GM11168 (cell line): ENCODE measurements at regions not wholly inside any gene's neighbourhood (a gene's known extent, or its start where the extent isn't known, plus 50 kb on each side); places are given as distances from the start of the nearest gene placed in this dataset.

Experiments
- in situ Hi-C: fragments of 300-500 bp; cut with MboI; formaldehyde crosslinking; loops from one replicate; pipeline ENCODE4 v1.12.0; 2022; ENCODE audit warnings: low sequenced_read_pairs; ENCODE audit not compliant: unreplicated experiment

DNA sequence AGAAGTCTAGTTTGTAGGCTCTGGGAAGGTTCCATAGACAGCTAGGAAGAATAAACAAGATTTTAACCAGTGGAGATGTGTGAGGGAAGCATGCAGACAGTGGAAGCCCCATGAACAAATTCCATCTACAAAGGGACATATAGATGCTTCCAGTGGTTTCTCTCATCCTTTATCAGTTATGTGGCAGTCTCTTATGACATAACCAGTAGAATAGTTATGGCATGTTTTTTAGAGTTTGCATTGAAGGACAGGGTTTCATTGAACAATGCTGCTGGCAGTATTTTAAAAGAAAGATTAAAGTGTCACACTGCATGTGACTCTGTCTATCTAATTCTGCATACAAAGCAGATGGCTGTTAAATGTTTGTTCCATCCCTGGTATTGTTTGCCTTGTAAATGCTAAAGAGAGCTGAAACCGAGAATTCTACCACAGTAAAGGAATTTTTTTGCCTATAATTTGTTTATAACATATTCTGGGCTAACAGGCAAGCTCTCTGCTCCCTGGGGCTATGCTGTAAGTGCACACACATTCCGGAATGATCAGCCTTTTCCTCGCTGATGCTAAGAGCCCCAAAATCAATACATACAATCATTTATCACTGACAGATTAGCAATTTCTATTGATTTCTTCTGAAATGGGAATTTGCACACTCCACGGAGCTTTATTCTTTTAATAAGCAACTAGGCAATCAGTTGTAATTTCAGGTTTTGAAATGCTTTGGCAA lies 76.8 kb upstream of the PELI1 start:
- in situ Hi-C loops = no loop called here

- in situ Hi-C loops = no loop called here
Observed at GRCh38 chr2:64221935-64222334, 77.7 kb upstream of the PELI1 start.

- in situ Hi-C loops = no loop called here
Observed at GRCh38 chr2:64222351-64222750, 78.1 kb upstream of the PELI1 start.

DNA sequence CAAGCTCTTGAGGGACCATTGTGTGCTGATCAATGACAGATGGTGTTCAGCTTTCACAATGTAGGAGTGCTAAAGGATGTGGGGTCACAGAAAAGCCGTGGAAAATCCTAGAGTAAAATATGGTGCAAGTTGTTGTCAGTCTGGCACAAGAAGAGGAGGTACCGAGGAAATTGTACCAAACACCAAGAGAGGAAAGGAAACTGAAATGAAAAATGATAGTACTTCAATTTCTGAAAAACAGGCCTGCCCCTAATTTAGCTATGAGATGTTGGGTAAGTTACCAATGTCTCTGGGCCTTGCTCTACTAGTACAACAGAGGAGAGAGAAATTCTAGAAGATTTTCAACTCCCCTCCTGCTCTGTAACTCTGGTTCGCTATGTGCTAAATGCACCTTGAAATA lies 78.8 kb upstream of the PELI1 start:
- in situ Hi-C loops = no loop called here

- in situ Hi-C loops = no loop called here
Observed at GRCh38 chr2:64225491-64225890, 81.3 kb upstream of the PELI1 start.

GRCh38 chr2:64226611-64227010 lies 82.4 kb upstream of the PELI1 start:
- in situ Hi-C loops = no loop called here

DNA sequence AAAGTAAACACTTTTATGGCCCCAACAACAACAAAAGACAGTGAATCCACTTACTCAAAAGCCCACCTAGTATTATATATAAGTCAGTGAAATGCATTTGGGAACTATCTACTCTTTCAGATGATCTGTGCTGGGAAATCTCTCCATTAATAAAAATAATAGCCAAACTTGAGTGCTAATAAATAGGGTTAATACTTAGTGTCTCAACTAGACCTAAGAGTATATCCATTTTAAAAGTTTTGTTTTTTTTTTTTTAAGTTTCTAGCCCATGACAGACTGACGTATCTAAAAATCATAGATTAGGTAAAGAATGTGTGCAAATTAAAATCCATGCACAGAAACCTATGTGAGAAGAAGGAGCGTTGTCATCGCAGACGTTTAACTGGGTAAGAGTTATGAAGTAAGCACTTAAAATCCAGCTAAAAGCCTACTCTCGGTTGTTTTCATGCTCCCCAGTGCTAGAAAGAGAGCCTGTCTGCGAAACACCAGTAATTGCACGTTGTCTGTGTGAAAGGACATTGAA lies 83.4 kb upstream of the PELI1 start:
- in situ Hi-C loops = no loop called here

GRCh38 chr2:64228126-64228678 lies 84.0 kb upstream of the PELI1 start:
- in situ Hi-C loops = no loop called here

GRCh38 chr2:64228918-64229317 lies 84.7 kb upstream of the PELI1 start:
- in situ Hi-C loops = no loop called here

- in situ Hi-C loops = no loop called here
Observed at GRCh38 chr2:64230540-64230939, 86.3 kb upstream of the PELI1 start.

DNA sequence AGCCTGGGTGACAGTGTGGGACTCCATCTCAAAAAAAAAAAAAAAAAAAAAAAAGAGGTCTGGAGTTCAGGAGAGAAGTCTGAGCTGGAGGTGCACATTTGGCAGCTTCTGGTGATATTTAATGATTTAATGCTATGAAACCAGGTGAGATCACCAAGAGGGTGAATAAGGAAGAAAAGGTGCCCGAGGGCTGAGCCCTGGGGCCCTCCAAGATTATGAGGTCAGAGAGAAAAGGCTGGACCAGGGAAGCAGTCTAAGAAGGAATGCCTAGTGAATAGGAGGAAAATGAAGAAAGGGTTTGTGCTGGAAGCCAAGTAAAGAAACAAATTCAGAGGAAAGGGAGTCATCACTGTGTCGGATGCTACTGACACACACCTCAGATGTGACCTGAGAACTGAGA lies 88.0 kb upstream of the PELI1 start:
- in situ Hi-C loops = no loop called here

GRCh38 chr2:64233376-64233922 lies 89.2 kb upstream of the PELI1 start:
- in situ Hi-C loops = no loop called here

DNA sequence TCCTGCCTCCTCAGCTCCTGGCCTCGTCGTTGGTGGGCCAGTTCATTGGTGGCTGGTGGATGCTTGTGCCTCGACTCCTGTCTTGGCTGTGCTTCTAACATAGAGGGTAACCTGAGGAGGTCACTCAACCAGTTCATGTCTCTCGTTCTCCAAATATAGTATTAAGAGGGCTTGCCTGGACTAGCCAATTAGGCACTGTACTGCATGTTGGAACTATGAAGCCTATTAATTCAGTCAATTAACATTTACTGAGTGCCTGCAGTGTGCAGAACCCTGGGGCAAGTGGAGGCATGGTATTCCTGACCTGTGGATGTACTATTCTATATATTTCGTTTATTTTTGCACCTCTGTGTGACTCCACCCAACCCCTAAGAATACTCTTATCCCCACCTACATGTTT lies 89.9 kb upstream of the PELI1 start:
- in situ Hi-C loops = no loop called here

DNA sequence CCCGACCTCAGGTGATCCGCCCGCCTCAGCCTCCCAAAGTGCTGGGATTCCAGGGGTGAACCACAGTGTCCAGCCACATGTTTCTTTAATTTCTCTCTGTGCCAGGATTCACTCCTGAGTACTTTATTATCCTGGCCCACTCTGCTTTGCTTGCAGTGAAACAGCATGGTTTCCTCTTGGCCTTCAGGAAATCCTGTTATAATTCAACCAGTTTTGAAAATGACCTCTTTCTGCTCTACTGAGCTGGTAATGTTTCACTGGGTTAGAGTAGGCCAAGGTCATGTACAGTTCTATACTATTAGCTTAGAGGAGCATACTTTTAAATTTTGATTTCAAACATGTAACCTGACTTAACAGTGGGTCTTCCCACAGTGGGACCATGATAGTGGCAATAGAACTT lies 90.6 kb upstream of the PELI1 start:
- in situ Hi-C loops = no loop called here

DNA sequence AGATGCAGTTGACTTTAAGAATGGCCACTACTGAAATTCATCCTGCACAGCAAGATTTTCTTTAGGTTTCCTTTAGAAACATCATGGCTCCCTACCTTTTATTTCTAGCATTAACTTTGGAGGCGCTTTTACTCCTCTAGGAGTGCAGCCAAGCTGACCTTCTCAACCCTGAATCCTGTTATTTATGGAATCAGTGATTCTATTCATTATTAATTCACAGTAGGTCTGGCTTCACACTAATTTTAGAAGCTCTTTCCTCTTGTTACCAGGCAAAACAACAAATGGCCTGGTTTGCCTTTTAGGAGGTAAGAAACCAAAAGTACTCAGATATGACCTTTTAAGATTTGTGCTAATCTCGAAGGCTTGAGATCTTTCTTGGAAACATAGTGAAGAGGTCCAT lies 93.0 kb upstream of the PELI1 start:
- in situ Hi-C loops = no loop called here

- in situ Hi-C loops = no loop called here
Observed at GRCh38 chr2:64238799-64239198, 94.6 kb upstream of the PELI1 start.

- in situ Hi-C loops = no loop called here
Observed at GRCh38 chr2:64243081-64244036, 99.1 kb upstream of the PELI1 start.

DNA sequence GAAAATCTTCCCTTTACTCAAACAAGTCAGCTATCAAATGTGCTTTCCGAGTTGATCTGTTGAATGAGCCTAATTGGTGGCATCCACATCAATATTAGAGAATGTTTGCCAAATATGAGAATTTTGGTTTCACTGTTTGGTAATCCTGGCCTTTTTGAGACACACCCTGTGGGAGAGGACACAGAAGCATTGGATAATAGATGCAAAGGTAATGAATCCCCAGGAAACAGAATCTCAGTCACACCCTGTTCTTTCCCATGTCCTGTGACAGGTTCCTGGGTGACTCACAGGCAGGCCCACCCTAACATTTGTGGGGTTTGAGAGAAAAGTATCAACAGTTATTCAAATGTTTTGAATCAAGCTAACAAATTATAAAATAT lies 99.8 kb upstream of the PELI1 start:
- in situ Hi-C loops = no loop called here

DNA sequence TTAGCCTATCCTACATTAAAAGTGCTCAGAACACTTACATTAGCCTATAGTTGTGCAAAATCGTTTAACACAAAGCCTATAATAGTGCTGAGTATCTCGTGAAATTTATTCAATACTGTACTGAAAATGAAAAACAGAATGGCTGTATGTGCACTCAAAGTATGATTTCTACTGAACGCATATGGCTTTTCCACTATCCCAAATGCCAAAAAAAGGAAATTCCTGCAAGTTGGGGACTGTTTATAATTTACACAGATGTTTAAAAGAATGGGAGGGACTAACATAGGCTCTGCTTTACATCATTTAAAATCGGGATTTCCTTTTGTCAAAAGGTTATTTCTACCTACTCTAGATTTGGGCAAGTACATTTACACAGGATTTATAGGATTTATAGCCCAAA lies 101.4 kb upstream of the PELI1 start:
- in situ Hi-C loops = no loop called here

DNA sequence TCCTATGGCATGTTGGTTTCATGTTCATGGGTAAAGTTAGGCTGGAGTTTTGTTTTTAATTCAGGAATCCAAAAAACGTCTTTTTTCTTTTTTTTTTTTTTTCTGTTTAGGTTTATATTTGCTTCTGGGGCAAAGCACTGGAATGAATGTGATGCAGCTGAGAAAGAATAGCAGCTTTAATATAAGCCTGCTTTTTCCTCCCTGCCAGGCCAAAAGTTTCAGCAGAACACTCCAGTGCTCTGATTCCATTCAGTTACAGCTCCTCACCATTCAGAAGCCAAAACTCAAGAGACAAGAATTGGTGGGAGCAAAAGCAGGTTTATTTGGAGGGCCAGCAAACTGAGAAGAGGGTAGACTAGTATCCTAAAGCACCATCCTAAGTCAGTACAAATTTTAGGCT lies 102.7 kb upstream of the PELI1 start:
- in situ Hi-C loops = no loop called here

DNA sequence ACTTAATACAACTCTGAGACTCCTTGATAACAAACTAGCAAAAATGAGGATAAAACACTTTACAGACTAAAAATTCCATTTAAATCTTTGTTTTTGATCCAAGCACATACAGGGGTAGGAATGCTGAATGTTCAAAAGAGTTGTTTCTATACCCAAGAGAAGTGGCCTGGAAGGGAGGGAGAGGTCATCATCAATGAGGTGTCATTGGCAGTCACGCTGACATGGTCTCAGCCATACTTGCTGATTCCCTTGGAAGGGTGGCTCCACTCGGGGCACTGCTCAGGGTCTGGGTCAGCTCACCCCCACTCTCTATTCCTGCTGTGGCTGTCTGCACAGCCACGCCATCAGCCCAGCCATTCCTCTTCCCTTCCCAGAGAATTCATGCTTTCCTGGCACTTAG lies 105.2 kb upstream of the PELI1 start:
- in situ Hi-C loops = no loop called here
